Effector memory CD4-positive, alpha-beta T cell (primary cell): ENCODE measurements at regions not wholly inside any gene's neighbourhood (a gene's known extent, or its start where the extent isn't known, plus 50 kb on each side); places are given as distances from the start of the nearest gene placed in this dataset.
"Not testable (repeated sequence)": the region's sequence is repeated elsewhere in the genome, so short reads cannot be mapped to it uniquely, and the experiment has no call there.

Experiments used
- DNase-seq, 3 donors: peaks; one replicate each; pipeline ENCODE4 v3.0.0-alpha.2; 2020
- H3K27ac ChIP-seq: 2 replicates; pipeline ENCODE4 v1.7.0; 2013; ENCODE audit warnings: mild to moderate bottlenecking, low read length, moderate library complexity; ENCODE audit not compliant: insufficient read depth, poor library complexity, severe bottlenecking
- H3K27me3 ChIP-seq: replicated peaks from 2 replicates; pipeline ENCODE4 v1.7.0; 2013; ENCODE audit warnings: mild to moderate bottlenecking, low read length; ENCODE audit not compliant: insufficient read depth, control insufficient read depth, poor library complexity, severe bottlenecking
- H3K36me3 ChIP-seq: 2 replicates; pipeline ENCODE4 v1.7.0; 2013; ENCODE audit warnings: mild to moderate bottlenecking, low read length, moderate library complexity; ENCODE audit not compliant: control insufficient read depth, insufficient read depth
- H3K4me1 ChIP-seq: 2 replicates; pipeline ENCODE4 v1.7.0; 2013; ENCODE audit warnings: low read length, mild to moderate bottlenecking; ENCODE audit not compliant: control insufficient read depth, insufficient read depth, poor library complexity, severe bottlenecking
- H3K4me3 ChIP-seq: 2 replicates; pipeline ENCODE4 v1.7.0; 2013; ENCODE audit warnings: low read length, low read depth, mild to moderate bottlenecking; ENCODE audit not compliant: insufficient read depth, poor library complexity, severe bottlenecking
- H3K9me3 ChIP-seq: 2 replicates; pipeline ENCODE4 v1.7.0; 2013; ENCODE audit warnings: mild to moderate bottlenecking, low read length, moderate library complexity; ENCODE audit not compliant: control insufficient read depth

GRCh38 chr21:7955358-7956073, 2565.9 kb upstream of the TPTE start:
- peaks cover 64% of the 10 kb centered on the region for H3K9me3 ChIP-seq
- H3K4me3 ChIP-seq, H3K27ac ChIP-seq, H3K27me3 ChIP-seq, DNase-seq, H3K4me1 ChIP-seq, H3K36me3 ChIP-seq: not testable (repeated sequence)

DNA sequence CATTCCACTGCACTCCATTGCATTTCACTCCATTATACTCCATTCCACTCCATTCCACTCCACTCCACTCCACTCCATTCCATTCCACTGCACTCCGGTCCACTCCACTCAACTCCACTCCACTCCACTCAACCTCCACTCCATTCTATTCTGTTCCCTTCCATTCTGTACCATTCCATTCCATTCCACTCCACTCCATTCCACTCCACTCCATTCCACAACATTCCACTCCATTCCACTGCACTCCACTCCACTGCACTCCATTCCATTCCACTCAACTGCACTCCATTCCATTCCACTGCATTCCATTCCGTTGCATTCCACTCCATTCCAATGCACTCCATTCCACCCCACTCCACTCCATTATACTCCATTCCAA, 2565.3 kb upstream of the TPTE start:
- H3K9me3 ChIP-seq, result peaks cover 58% of the 10 kb centered on the region
- not testable (repeated sequence) for H3K27me3 ChIP-seq, H3K4me1 ChIP-seq, DNase-seq, H3K36me3 ChIP-seq, H3K27ac ChIP-seq, H3K4me3 ChIP-seq

DNA sequence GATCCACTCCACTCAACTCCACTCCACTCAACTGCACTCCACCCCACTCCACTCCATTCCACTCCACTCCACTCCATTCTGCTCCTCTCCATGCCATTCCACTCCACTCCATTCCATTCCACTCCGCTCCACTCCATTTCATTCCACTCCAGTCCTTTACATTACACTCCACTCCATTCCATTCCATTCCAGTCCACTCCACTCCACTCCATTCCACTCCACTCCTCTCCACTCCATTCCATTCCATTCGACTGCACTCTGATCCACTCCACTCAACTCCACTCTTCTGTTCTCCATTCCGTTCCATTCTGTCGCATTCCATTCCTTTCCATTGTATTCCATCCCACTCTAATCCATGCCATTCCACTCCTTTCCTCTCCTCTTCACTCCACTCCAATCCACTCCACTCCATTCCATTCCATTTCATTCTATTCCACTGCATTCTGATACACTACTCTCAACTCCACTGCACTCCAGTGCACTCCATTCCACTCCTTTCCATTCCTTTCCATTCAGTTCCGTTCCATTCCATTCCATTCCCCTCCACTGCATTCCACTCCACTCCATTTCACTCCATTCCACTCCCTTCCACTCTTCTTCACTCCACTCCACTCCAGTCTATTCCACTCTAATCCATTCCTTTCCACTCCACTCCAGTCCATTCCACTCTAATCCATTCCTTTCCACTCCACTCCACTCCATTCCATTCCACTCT, 2564.2 kb upstream of the TPTE start:
- H3K4me1 ChIP-seq, H3K4me3 ChIP-seq, H3K36me3 ChIP-seq, H3K27ac ChIP-seq, H3K27me3 ChIP-seq, DNase-seq: not testable (repeated sequence)
- peaks cover 47% of the 10 kb centered on the region for H3K9me3 ChIP-seq

- H3K27ac ChIP-seq, result no peak overlapping the region
- H3K9me3 ChIP-seq, result peaks cover 42% of the 10 kb centered on the region
- H3K27me3 ChIP-seq, result no peaks in the 10 kb centered on the region
- H3K4me1 ChIP-seq, result no peaks in the 10 kb centered on the region
- no peaks in the 10 kb centered on the region for H3K36me3 ChIP-seq
- no peak for DNase-seq
- no peak overlapping the region for H3K4me3 ChIP-seq
Measured at GRCh38 chr21:7957713-7958064, 2563.7 kb upstream of the TPTE start.
